Medulla oblongata (tissue), 1 donor: ENCODE measurements at regions not wholly inside any gene's neighbourhood (a gene's known extent, or its start where the extent isn't known, plus 50 kb on each side); places are given as distances from the start of the nearest gene placed in this dataset.
"Not testable (repeated sequence)": the region's sequence is repeated elsewhere in the genome, so short reads cannot be mapped to it uniquely, and the experiment has no call there.

ENCODE experiments used
- DNase-seq: peaks from one replicate; pipeline ENCODE4 v3.0.0-alpha.2; 2015; ENCODE audit errors: extremely low spot score

- no peak for DNase-seq
Measured at GRCh38 chr5:8701251-8701650, 832.3 kb downstream of the MTRR start.

GRCh38 chr5:8710426-8710930, 835.4 kb downstream of the SEMA5A start:
- no peak for DNase-seq

- DNase-seq, result no peak
Measured at GRCh38 chr5:8714198-8714597, 831.7 kb downstream of the SEMA5A start.

GRCh38 chr5:8714861-8715260, 831.0 kb downstream of the SEMA5A start:
- DNase-seq, result no peak

GRCh38 chr5:8719796-8720195, 826.1 kb downstream of the SEMA5A start:
- no peak for DNase-seq

- no peak for DNase-seq
Measured at GRCh38 chr5:8720506-8720905, 825.4 kb downstream of the SEMA5A start.

GRCh38 chr5:8721536-8721935, 824.3 kb downstream of the SEMA5A start:
- DNase-seq, result no peak

- no peak for DNase-seq
Measured at GRCh38 chr5:8726383-8727036, 819.4 kb downstream of the SEMA5A start.

GRCh38 chr5:8727396-8727795, 818.5 kb downstream of the SEMA5A start:
- no peak for DNase-seq

- DNase-seq, result no peak
Measured at GRCh38 chr5:8729437-8729836, 816.4 kb downstream of the SEMA5A start.

- no peak for DNase-seq
Measured at GRCh38 chr5:8730194-8730593, 815.7 kb downstream of the SEMA5A start.

GRCh38 chr5:8731110-8731509, 814.8 kb downstream of the SEMA5A start:
- DNase-seq, result not testable (repeated sequence)

- DNase-seq, result no peak
Measured at GRCh38 chr5:8740595-8740994, 805.3 kb downstream of the SEMA5A start.

- DNase-seq, result no peak
Measured at GRCh38 chr5:8749556-8749955, 796.3 kb downstream of the SEMA5A start.

GRCh38 chr5:8750100-8750499, 795.8 kb downstream of the SEMA5A start:
- DNase-seq, result no peak

- no peak for DNase-seq
Measured at GRCh38 chr5:8751971-8752370, 793.9 kb downstream of the SEMA5A start.

- no peak for DNase-seq
Measured at GRCh38 chr5:8752595-8752994, 793.3 kb downstream of the SEMA5A start.

- DNase-seq, result peak; percentile 81
Measured at GRCh38 chr5:8756498-8757084, 789.3 kb downstream of the SEMA5A start.

GRCh38 chr5:8765886-8766285, 780.0 kb downstream of the SEMA5A start:
- no peak for DNase-seq

- no peak for DNase-seq
Measured at GRCh38 chr5:8766448-8766847, 779.4 kb downstream of the SEMA5A start.

GRCh38 chr5:8767111-8767510, 778.8 kb downstream of the SEMA5A start:
- DNase-seq, result no peak

GRCh38 chr5:8767746-8768145, 778.1 kb downstream of the SEMA5A start:
- no peak for DNase-seq

- DNase-seq, result no peak
Measured at GRCh38 chr5:8769631-8770030, 776.2 kb downstream of the SEMA5A start.

GRCh38 chr5:8770431-8770830, 775.4 kb downstream of the SEMA5A start:
- DNase-seq, result no peak
